ENCODE measurements at regions not wholly inside any gene's neighbourhood (a gene's known extent, or its start where the extent isn't known, plus 50 kb on each side); places are given as distances from the start of the nearest gene placed in this dataset.

GRCh38 chr11:114889594-114890011, 211.3 kb downstream of the NXPE2 start:
- no peak for TF ChIP-seq POLR2A (IDR thresholded peaks at IDR 0.05)
- no peak for TF ChIP-seq CTCF (IDR thresholded peaks at IDR 0.05)

Measured in adrenal gland (tissue), 5 donors.